ENCODE measurements at regions not wholly inside any gene's neighbourhood (a gene's known extent, or its start where the extent isn't known, plus 50 kb on each side); places are given as distances from the start of the nearest gene placed in this dataset.
"Not testable (repeated sequence)": the region's sequence is repeated elsewhere in the genome, so short reads cannot be mapped to it uniquely, and the experiment has no call there.

GRCh38 chr16:65365732-65366715 is 244.2 kb upstream of the CDH11 start:
- Histone ChIP-seq H4K20me1 (ENCODE audit: control insufficient read depth, insufficient read depth, low read depth, low read length) (no peaks in the 10 kb centered on the region), H3K27me3 (ENCODE audit: control insufficient read depth, low read length) (no peaks in the 10 kb centered on the region), H3K9me3 (ENCODE audit: control insufficient read depth, insufficient read depth, low read length) (no peaks in the 10 kb centered on the region), H3F3A (ENCODE audit: control insufficient read depth, insufficient read depth) (no peaks in the 10 kb centered on the region), H3K36me3 (ENCODE audit: control insufficient read depth, low read length) (no peaks in the 10 kb centered on the region), H3K27ac (ENCODE audit: low read depth, low read length) (no peak overlapping the region), H3K79me2 (ENCODE audit: control insufficient read depth, low read length) (no peaks in the 10 kb centered on the region), H3K4me2 (ENCODE audit: low read length) (no peak overlapping the region), H3K4me3 (ENCODE audit: low read length) (no peak overlapping the region), H3K9me2 (replicated peaks; ENCODE audit: control insufficient read depth, low read length) (no peaks in the 10 kb centered on the region), H3K4me1 (ENCODE audit: control insufficient read depth, low read length) (no peaks in the 10 kb centered on the region)
- TF ChIP-seq CTCF (IDR thresholded peaks at IDR 0.05; ENCODE audit: low read depth, low read length, poor library complexity, severe bottlenecking) (no peak), EZH2phosphoT487 (IDR thresholded peaks at IDR 0.05; ENCODE audit: borderline replicate concordance, low read length) (no peak)

DNA sequence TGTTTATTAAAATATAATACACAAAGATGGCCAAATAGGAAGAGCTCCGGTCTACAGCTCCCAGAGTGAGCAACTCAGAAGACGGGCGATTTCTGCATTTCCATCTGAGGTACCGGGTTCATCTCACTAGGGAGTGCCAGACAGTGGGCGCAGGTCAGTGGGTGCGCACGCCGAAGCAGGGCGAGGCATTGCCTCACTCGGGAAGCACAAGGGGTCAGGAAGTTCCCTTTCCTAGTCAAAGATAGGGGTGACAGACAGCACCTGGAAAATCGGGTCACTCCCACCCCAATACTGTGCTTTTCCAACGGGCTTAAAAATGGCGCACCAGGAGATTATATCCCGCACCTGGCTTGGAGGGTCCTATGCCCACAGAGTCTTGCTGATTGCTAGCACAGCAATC is 234.9 kb upstream of the CDH11 start:
- H3F3A ChIP-seq (ENCODE audit: control insufficient read depth, insufficient read depth); H3K27ac ChIP-seq (ENCODE audit: low read depth, low read length); H3K36me3 ChIP-seq (ENCODE audit: control insufficient read depth, low read length); H3K27me3 ChIP-seq (ENCODE audit: control insufficient read depth, low read length); H3K9me3 ChIP-seq (ENCODE audit: control insufficient read depth, insufficient read depth, low read length); H4K20me1 ChIP-seq (ENCODE audit: control insufficient read depth, insufficient read depth, low read depth, low read length); H3K79me2 ChIP-seq (ENCODE audit: control insufficient read depth, low read length); H3K9me2 ChIP-seq (replicated peaks; ENCODE audit: control insufficient read depth, low read length); H3K4me3 ChIP-seq (ENCODE audit: low read length); H3K4me2 ChIP-seq (ENCODE audit: low read length); H3K4me1 ChIP-seq (ENCODE audit: control insufficient read depth, low read length): not testable (repeated sequence)

DNA sequence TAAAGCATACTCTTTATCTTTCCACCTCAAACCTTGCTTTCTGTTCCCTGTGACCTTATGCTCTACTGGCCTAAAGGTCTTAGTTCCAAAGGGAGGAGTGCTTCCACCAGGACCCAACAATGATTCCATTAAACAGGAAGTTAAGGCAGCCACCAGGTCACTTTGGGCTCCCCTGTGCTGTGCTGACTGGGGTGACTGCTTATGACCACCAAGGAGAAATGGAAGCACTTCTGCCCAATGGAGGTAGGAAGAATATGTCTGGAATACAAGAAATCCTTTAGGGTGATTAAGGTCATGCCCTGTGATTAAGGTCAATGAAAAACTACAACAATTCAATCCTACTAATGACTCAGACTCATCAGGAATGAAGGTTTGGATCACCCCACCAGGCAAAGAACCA is 233.8 kb upstream of the CDH11 start:
- Histone ChIP-seq H3F3A (ENCODE audit: control insufficient read depth, insufficient read depth) (no peaks in the 10 kb centered on the region), H3K79me2 (ENCODE audit: control insufficient read depth, low read length) (no peaks in the 10 kb centered on the region), H3K27ac (ENCODE audit: low read depth, low read length) (no peak overlapping the region), H4K20me1 (ENCODE audit: control insufficient read depth, insufficient read depth, low read depth, low read length) (no peaks in the 10 kb centered on the region), H3K36me3 (ENCODE audit: control insufficient read depth, low read length) (no peaks in the 10 kb centered on the region), H3K9me3 (ENCODE audit: control insufficient read depth, insufficient read depth, low read length) (no peaks in the 10 kb centered on the region), H3K4me2 (ENCODE audit: low read length) (no peak overlapping the region), H3K4me3 (ENCODE audit: low read length) (no peak overlapping the region), H3K4me1 (ENCODE audit: control insufficient read depth, low read length) (no peaks in the 10 kb centered on the region), H3K27me3 (ENCODE audit: control insufficient read depth, low read length) (no peaks in the 10 kb centered on the region), H3K9me2 (replicated peaks; ENCODE audit: control insufficient read depth, low read length) (no peaks in the 10 kb centered on the region)
- no peak for TF ChIP-seq EZH2phosphoT487 (IDR thresholded peaks at IDR 0.05; ENCODE audit: borderline replicate concordance, low read length)

DNA sequence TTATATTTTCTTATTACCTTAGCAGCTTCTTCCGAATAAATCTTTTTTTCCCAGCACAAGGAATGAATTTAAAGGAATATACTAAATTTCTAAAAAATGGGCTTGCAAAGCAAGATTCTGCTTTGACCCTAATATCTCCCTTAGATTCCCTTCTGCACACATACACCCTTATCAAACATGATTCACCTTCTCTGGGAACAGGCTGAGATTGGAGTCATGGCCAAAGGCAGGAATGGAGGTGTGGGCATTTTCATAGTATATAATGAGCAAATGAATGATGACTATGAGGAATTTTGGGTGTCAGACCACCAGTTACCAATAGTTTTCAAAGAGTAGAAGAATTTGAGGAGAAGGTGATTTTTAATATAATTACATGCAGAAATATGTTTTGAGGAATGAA is 231.3 kb upstream of the CDH11 start:
- Histone ChIP-seq H3F3A (ENCODE audit: control insufficient read depth, insufficient read depth) (no peaks in the 10 kb centered on the region), H3K4me1 (ENCODE audit: control insufficient read depth, low read length) (no peaks in the 10 kb centered on the region), H3K9me3 (ENCODE audit: control insufficient read depth, insufficient read depth, low read length) (no peaks in the 10 kb centered on the region), H3K4me3 (ENCODE audit: low read length) (no peak overlapping the region), H3K79me2 (ENCODE audit: control insufficient read depth, low read length) (no peaks in the 10 kb centered on the region), H3K4me2 (ENCODE audit: low read length) (no peak overlapping the region), H3K27ac (ENCODE audit: low read depth, low read length) (no peak overlapping the region), H3K9me2 (replicated peaks; ENCODE audit: control insufficient read depth, low read length) (no peaks in the 10 kb centered on the region), H4K20me1 (ENCODE audit: control insufficient read depth, insufficient read depth, low read depth, low read length) (no peaks in the 10 kb centered on the region), H3K36me3 (ENCODE audit: control insufficient read depth, low read length) (no peaks in the 10 kb centered on the region), H3K27me3 (ENCODE audit: control insufficient read depth, low read length) (no peaks in the 10 kb centered on the region)
- TF ChIP-seq CTCF (IDR thresholded peaks at IDR 0.05; ENCODE audit: low read depth, low read length, poor library complexity, severe bottlenecking) (no peak), EZH2phosphoT487 (IDR thresholded peaks at IDR 0.05; ENCODE audit: borderline replicate concordance, low read length) (no peak)

All from DOHH2 (cell line).